ENCODE measurements at regions not wholly inside any gene's neighbourhood (a gene's known extent, or its start where the extent isn't known, plus 50 kb on each side); places are given as distances from the start of the nearest gene placed in this dataset.

DNA sequence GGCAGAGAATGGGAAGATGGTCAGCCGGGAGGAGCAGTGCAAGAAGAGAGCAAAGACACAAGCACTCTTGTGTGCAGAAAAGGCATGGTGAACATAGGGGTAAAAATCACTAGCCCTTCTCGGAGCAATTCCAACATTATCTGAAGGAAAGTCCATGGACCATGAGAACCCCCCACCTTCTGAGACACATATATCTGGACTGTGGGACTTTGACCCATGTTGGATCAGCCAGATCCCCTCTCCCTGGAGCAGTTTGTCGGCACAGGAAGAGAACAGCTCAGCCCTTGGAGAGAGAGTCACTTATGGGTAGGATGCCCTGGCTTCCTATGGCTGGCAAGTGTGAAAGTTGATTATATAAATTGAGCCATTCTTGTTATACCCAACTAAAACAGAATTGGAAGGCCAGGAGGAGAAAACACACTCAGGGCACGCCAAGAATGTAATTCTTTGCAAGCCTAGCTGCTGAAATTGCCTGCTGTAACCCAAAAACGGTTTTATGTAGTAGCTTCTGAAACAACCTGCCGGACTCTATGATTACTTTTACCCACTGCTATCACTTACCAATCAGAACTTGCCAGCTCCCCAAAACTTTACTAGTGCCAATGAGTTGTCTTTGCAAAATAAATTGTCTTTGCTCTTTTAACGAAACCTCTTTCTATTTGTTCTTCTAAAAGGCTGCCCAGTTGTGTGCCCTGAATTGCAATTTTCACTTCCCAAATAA is 62.8 kb upstream of the ZNF599 start:
- no peak overlapping the region for H2AFZ ChIP-seq (ENCODE audit: control insufficient read depth, low read length)
- dilution Hi-C loops (cut with MboI; ENCODE audit: extremely low pct_ligation_motif_present, low sequenced_read_pairs) = no loop called here
- no peaks in the 10 kb centered on the region for H3K9me1 ChIP-seq (ENCODE audit: control insufficient read depth, extremely low read depth, insufficient read depth, low read length)
- no peak overlapping the region for H3K27ac ChIP-seq (ENCODE audit: control insufficient read depth, insufficient read depth, low read length)
- H3K4me3 ChIP-seq (ENCODE audit: control insufficient read depth in 2 of 3, extremely low read depth in 1 of 3, insufficient read depth in 2 of 3, low read depth in 1 of 3, low read length in 3 of 3) = no peak overlapping the region
- H3K27me3 ChIP-seq (ENCODE audit: control insufficient read depth, extremely low read depth, insufficient read depth, low read length) = peaks cover 9% of the 10 kb centered on the region
- TF ChIP-seq, protein P1, sequence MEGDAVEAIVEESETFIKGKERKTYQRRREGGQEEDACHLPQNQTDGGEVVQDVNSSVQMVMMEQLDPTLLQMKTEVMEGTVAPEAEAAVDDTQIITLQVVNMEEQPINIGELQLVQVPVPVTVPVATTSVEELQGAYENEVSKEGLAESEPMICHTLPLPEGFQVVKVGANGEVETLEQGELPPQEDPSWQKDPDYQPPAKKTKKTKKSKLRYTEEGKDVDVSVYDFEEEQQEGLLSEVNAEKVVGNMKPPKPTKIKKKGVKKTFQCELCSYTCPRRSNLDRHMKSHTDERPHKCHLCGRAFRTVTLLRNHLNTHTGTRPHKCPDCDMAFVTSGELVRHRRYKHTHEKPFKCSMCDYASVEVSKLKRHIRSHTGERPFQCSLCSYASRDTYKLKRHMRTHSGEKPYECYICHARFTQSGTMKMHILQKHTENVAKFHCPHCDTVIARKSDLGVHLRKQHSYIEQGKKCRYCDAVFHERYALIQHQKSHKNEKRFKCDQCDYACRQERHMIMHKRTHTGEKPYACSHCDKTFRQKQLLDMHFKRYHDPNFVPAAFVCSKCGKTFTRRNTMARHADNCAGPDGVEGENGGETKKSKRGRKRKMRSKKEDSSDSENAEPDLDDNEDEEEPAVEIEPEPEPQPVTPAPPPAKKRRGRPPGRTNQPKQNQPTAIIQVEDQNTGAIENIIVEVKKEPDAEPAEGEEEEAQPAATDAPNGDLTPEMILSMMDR (optimal IDR thresholded peaks at IDR 0.05 in 1 of 3, IDR thresholded peaks at IDR 0.05 in 1 of 3, conservative IDR thresholded peaks at IDR 0.05 in 1 of 3; ENCODE audit: extremely low read depth in 1 of 3, insufficient read depth in 2 of 3, low read length in 3 of 3) = no peak
- TF ChIP-seq EZH2 (IDR thresholded peaks at IDR 0.05; ENCODE audit: low read length) = no peak
- FAIRE-seq (no peak), DNase-seq (ENCODE audit: low read depth, low spot score) (no peak)
- no peaks in the 10 kb centered on the region for H3K36me3 ChIP-seq (ENCODE audit: control insufficient read depth in 2 of 2, extremely low read depth in 1 of 2, insufficient read depth in 2 of 2, low read length in 2 of 2)
- no peaks in the 10 kb centered on the region for H4K20me1 ChIP-seq (ENCODE audit: control insufficient read depth, extremely low read depth, insufficient read depth, low read length)
- peaks cover 2% of the 10 kb centered on the region for H3K4me1 ChIP-seq (ENCODE audit: control insufficient read depth, extremely low read depth, insufficient read depth, low read length)
- no peaks in the 10 kb centered on the region for H3K79me2 ChIP-seq (ENCODE audit: control insufficient read depth, insufficient read depth, low read length)
- H3K4me2 ChIP-seq (ENCODE audit: control insufficient read depth, extremely low read depth, insufficient read depth, low read depth, low read length) = no peak overlapping the region
- no peak overlapping the region for H3K9ac ChIP-seq (ENCODE audit: control insufficient read depth, extremely low read depth, insufficient read depth, low read length)
- no peaks in the 10 kb centered on the region for H3K9me3 ChIP-seq (ENCODE audit: control insufficient read depth, low read depth, low read length)

GRCh38 chr19:34834472-34835061 is 61.6 kb upstream of the ZNF599 start:
- no peaks in the 10 kb centered on the region for H3K9me1 ChIP-seq (ENCODE audit: control insufficient read depth, extremely low read depth, insufficient read depth, low read length)
- no peaks in the 10 kb centered on the region for H3K79me2 ChIP-seq (ENCODE audit: control insufficient read depth, insufficient read depth, low read length)
- H3K9ac ChIP-seq (ENCODE audit: control insufficient read depth, extremely low read depth, insufficient read depth, low read length) = no peak overlapping the region
- no peaks in the 10 kb centered on the region for H3K9me3 ChIP-seq (ENCODE audit: control insufficient read depth, low read depth, low read length)
- dilution Hi-C loops (cut with MboI; ENCODE audit: extremely low pct_ligation_motif_present, low sequenced_read_pairs) = no loop called here
- no peak overlapping the region for H3K4me2 ChIP-seq (ENCODE audit: control insufficient read depth, extremely low read depth, insufficient read depth, low read depth, low read length)
- H3K36me3 ChIP-seq (ENCODE audit: control insufficient read depth in 2 of 2, extremely low read depth in 1 of 2, insufficient read depth in 2 of 2, low read length in 2 of 2) = no peaks in the 10 kb centered on the region
- no peak for FAIRE-seq
- DNase-seq (ENCODE audit: low read depth, low spot score) = no peak
- peaks cover 2% of the 10 kb centered on the region for H3K4me1 ChIP-seq (ENCODE audit: control insufficient read depth, extremely low read depth, insufficient read depth, low read length)
- no peak overlapping the region for H3K4me3 ChIP-seq (ENCODE audit: control insufficient read depth in 2 of 3, extremely low read depth in 1 of 3, insufficient read depth in 2 of 3, low read depth in 1 of 3, low read length in 3 of 3)
- peaks cover 9% of the 10 kb centered on the region for H3K27me3 ChIP-seq (ENCODE audit: control insufficient read depth, extremely low read depth, insufficient read depth, low read length)
- H4K20me1 ChIP-seq (ENCODE audit: control insufficient read depth, extremely low read depth, insufficient read depth, low read length) = no peaks in the 10 kb centered on the region
- H2AFZ ChIP-seq (ENCODE audit: control insufficient read depth, low read length) = no peak overlapping the region
- no peak overlapping the region for H3K27ac ChIP-seq (ENCODE audit: control insufficient read depth, insufficient read depth, low read length)
- TF ChIP-seq, protein P1 (optimal IDR thresholded peaks at IDR 0.05 in 1 of 3, IDR thresholded peaks at IDR 0.05 in 1 of 3, conservative IDR thresholded peaks at IDR 0.05 in 1 of 3; ENCODE audit: extremely low read depth in 1 of 3, insufficient read depth in 2 of 3, low read length in 3 of 3) = no peak
- TF ChIP-seq EZH2 (IDR thresholded peaks at IDR 0.05; ENCODE audit: low read length) = no peak

All from keratinocyte (primary cell).